Fibroblast of skin of right biceps (primary cell): ENCODE measurements at regions not wholly inside any gene's neighbourhood (a gene's known extent, or its start where the extent isn't known, plus 50 kb on each side); places are given as distances from the start of the nearest gene placed in this dataset.

Experiments used
- DNase-seq: peaks from one replicate; pipeline ENCODE4 v3.0.0-alpha.2; 2013

- DNase-seq: no peak
Observed at GRCh38 chr20:39603219-39603618, 641.1 kb downstream of the DHX35 start.

DNA sequence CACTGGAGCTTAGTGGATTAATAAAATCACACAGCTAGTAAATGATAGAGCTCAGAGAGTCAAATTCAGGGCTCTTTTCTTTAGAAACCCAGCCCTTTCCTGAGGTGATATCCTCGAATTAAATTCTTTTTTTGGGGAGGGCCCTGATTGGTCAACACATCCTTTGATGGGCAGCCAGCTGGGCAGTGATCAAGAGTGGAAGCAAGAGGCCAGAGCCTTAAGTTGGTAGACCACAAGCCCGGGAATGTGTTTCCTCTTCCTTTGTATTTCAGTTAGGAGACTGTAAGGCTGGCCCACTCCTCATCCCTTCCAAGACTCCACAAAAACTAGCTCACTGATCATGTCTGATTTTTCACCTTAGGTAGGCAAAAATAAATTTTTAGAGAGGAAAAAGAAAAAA is 640.5 kb downstream of the DHX35 start:
- DNase-seq: no peak

DNA sequence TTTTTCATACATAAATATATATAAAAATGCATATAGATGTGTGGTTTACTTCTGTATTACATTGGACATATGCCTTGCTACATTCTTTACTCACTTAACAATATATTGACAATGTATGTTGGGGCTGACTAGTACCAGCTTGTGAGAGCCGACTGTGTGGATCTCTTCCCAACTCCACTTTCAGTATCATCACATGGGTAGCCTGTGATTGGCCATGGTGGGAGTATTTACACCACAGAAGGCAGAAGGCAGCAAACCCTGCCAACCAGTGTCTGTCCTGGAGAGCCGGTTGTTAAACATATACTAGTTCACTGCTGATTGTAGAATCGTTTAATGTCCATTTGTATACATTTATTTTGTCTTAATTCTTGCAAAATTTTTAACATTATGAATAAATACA is 638.7 kb downstream of the DHX35 start:
- DNase-seq: no peak

DNA sequence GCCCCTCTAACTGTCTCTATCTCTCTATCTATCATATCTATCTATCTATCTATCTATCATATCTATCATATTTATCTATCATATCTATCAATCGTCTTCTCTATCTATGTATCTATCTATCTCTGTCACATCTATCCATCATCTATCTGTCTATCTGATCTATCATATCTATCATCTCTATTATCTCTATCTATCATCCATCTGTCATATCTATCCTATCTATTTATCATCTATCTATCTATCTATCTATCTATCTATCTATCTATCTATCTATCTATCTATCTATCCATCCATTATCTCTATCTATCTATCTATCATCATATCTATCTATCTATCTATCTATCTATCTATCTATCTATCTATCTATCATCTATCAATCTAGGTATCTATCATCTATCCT is 638.0 kb downstream of the DHX35 start:
- DNase-seq: no peak

GRCh38 chr20:39596554-39596953 is 634.4 kb downstream of the DHX35 start:
- no peak for DNase-seq

DNA sequence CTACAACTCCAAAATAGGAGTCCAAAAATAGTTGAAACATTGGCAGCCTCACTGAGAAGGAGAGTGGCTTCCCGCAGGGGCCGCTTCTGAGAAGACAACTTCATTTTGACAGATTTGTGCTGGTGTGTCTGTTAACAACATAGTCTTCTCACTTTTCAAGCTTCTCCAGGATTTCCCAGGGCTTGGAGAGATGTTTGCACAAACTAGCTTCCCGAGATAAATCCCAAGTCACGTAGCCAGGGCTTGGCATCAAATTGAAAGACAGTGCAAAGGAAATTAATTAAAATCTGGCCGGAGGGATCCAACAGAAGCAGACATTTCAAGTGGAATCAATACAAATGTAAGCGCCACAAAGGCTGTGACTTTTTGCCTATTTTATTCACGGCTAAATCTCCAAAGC is 630.2 kb downstream of the DHX35 start:
- DNase-seq: no peak

GRCh38 chr20:39588148-39588757 is 626.1 kb downstream of the DHX35 start:
- DNase-seq: no peak

GRCh38 chr20:39581034-39581433 is 618.9 kb downstream of the DHX35 start:
- DNase-seq: no peak

DNA sequence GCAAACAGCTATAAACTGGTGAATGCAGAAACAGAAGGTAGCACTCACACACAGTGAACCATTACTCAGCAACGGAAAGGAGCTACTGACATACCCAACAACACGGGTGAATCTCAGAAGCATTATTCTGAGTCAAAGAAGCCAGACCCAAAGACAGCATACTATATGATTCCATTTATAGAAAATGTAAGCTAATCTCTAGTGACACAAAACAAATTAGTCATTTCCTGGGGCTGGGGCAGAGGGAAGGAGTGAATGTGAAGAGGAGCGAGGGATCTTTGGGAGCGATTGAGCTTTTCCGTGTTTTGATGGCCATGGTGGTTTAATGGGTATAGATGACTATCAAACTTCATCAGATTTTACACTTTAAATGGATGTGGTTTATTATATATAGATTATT is 614.6 kb downstream of the DHX35 start:
- DNase-seq: peak; percentile 49

GRCh38 chr20:39574061-39574460 is 611.9 kb downstream of the DHX35 start:
- no peak for DNase-seq

GRCh38 chr20:39571171-39571570 is 609.0 kb downstream of the DHX35 start:
- DNase-seq: no peak

DNA sequence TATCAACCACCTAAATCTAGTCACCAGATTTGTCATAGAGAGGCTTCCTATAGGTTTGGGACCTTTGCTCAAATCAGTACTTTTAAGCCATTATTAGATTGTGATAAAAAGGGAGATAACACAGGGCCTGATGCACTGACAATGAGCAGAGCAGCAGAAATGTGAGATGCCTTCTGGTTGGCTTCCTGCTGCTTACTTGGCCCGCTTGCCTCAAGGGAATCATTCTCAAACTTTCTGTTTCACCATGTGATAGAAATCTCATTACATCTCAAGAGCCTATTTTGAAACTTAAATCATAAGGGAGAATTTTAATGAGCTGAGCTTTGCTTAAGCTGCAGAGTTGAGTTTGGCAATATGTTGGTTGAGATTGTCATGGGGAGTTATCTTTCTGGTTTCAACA is 606.0 kb downstream of the DHX35 start:
- no peak for DNase-seq

- DNase-seq: no peak
Observed at GRCh38 chr20:39563349-39563748, 601.2 kb downstream of the DHX35 start.

DNA sequence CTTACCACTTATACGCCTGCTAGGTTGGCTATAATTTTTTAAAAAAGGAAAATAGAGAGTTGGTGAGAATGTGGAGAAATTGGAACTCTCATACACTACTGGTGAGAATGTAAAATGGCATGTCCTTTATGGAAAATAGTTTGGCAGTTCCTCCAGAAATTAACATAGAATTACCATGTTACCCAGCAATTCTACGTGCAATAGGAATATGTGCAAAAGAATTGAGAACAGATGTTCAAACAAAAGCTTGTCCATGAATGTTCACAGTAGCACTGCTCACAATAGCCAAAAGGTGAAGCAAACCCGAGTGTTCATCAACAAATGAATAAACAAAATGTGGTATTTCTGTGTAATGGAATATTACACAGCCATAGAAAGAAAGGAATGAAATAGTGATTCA is 592.2 kb downstream of the DHX35 start:
- DNase-seq: no peak

DNA sequence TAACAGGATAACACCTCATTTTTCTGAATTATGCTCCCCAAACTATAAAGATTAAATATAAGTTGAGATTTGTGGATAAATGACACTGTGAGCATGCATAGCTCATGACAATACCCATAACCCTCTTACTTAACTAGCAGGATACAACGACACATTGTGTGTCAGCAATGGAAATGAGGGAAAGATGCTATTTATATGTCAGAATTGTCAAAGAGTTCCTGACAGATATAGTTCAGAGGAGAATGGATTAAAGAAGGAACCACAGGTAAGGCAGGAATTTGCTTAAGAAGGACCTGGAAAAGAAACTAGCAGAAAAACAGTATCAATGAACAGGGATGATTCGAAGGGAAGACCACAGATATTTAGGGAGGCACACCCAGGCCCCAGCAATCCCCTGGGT is 591.0 kb downstream of the DHX35 start:
- no peak for DNase-seq

DNA sequence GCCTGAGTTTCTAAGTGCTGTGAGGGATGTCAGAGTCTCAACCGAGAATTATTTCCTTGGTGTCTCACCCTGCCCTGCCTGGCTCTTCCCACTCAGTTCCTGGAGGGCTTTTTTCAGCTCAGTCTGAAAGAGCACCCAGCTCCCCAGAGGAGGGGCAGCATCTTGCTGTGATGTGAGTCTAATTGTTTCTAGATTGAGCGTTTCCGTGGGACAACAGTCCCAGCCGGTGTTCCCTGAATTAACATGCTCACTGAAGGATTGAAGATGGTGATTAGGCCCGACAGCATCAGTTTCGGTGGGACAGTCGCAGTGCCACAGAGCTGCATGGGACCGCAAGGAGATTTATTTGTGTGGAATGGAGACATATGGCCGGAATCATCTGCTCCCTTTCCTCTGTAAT is 587.6 kb downstream of the DHX35 start:
- DNase-seq: no peak

- no peak for DNase-seq
Observed at GRCh38 chr20:39547546-39548408, 585.6 kb downstream of the DHX35 start.

DNA sequence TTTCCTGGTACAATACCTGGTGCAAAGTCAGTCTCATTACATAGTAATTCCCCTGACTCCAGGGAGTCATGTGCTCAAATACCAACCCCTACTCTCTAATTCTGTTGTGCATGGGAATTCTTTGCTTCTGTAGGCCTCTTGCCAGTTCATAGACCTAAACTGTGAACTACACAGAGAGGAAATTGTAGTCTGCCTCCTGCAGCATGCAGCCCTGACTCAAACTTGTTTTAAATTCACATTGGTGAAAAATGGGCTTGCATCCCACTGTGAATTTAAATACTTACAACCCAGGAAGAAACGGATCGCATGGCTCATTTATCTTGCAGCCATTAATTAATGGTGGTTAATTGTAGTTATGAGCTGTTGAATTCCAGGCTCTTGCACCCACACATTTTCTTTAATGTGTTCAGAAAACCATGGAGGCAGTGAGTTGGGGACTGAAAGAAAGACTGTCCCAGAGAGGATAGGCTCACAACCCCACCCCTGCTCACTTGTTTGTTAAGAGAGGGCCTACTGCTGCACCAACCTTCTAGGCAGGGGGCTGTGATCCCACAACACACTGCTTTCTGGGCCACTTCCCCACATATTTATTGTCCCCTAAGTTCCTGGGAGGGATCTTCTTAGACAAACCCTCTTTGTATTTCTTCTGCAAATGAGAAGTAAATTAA is 579.1 kb downstream of the DHX35 start:
- DNase-seq: no peak

- no peak for DNase-seq
Observed at GRCh38 chr20:39538317-39538716, 576.2 kb downstream of the DHX35 start.

DNA sequence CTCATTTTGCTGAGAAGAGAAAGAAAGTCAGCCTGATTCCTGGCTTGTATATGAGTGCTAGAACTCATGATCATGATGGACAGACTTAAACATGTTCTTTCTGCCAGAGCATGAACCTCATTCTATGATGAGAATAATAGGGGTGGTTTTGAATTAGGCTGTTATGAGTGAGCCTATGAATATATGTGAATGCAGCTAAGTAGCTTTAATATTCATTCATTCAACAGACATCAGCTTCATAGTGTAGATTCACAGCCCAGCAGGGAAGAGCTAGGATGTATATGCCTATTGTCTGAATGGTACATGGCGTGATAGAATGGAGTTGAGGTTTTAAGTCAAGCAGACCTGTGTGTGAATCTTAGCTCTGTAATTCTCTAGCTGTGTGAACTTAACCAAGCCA is 573.2 kb downstream of the DHX35 start:
- no peak for DNase-seq

DNA sequence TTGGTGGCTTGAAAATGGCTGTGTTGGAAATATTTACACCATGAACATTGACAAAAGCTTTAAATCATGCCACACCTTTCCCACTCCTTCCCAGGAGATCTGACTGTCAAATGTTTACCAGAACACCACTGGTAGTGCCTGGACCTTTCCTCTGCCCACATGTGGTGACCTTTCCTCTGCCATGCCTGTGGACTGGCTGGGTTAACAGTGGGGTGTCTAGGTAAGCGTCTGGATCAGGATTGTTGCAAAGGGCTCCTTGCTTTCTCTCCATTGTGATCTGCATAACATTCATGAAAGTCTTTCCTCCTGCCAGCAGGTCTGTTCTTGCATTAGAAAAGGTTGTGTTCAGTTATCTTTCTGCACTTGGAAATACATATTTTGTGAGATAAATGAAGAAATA is 572.7 kb downstream of the DHX35 start:
- DNase-seq: no peak

- no peak for DNase-seq
Observed at GRCh38 chr20:39533858-39534257, 571.7 kb downstream of the DHX35 start.

- no peak for DNase-seq
Observed at GRCh38 chr20:39532205-39532604, 570.1 kb downstream of the DHX35 start.

- DNase-seq: no peak
Observed at GRCh38 chr20:39528436-39528835, 566.3 kb downstream of the DHX35 start.
